ENCODE measurements at regions not wholly inside any gene's neighbourhood (a gene's known extent, or its start where the extent isn't known, plus 50 kb on each side); places are given as distances from the start of the nearest gene placed in this dataset.

GRCh38 chr10:94085288-94085687, 91.6 kb downstream of the PLCE1 start:
- no peak for TF ChIP-seq CTCF (IDR thresholded peaks at IDR 0.05; ENCODE audit: unreplicated experiment)

GRCh38 chr10:94085766-94086437, 92.2 kb downstream of the PLCE1 start:
- H3K36me3 Mint-ChIP-seq (ENCODE audit: insufficient read depth): peaks cover 3% of the 10 kb centered on the region
- DNase-seq (ENCODE audit: low spot score, unreplicated experiment): no peak
- H3K27me3 Mint-ChIP-seq: no peaks in the 10 kb centered on the region
- H3K27ac Mint-ChIP-seq: no peak overlapping the region
- H3K4me3 Mint-ChIP-seq (ENCODE audit: low read depth): no peak overlapping the region
- H3K9me3 Mint-ChIP-seq (ENCODE audit: low read depth): peaks cover 12% of the 10 kb centered on the region
- no peak for TF ChIP-seq CTCF (IDR thresholded peaks at IDR 0.05; ENCODE audit: unreplicated experiment)
- peaks cover 12% of the 10 kb centered on the region for H3K4me1 Mint-ChIP-seq (ENCODE audit: low read depth)

More at GRCh38 chr10:94085288-94085687, 91.6 kb downstream of the PLCE1 start:
- H3K36me3 Mint-ChIP-seq (ENCODE audit: insufficient read depth): peaks cover 3% of the 10 kb centered on the region
- no peak for DNase-seq (ENCODE audit: low spot score, unreplicated experiment)
- no peak overlapping the region for H3K4me3 Mint-ChIP-seq (ENCODE audit: low read depth)
- H3K9me3 Mint-ChIP-seq (ENCODE audit: low read depth): peaks cover 14% of the 10 kb centered on the region
- no peak overlapping the region for H3K27ac Mint-ChIP-seq
- H3K4me1 Mint-ChIP-seq (ENCODE audit: low read depth): peaks cover 12% of the 10 kb centered on the region
- no peaks in the 10 kb centered on the region for H3K27me3 Mint-ChIP-seq

GRCh38 chr10:94088926-94089381, 95.2 kb downstream of the PLCE1 start:
- Mint-ChIP-seq H3K27me3 (no peaks in the 10 kb centered on the region), H3K4me1 (ENCODE audit: low read depth) (peaks cover 12% of the 10 kb centered on the region), H3K36me3 (ENCODE audit: insufficient read depth) (no peaks in the 10 kb centered on the region), H3K4me3 (ENCODE audit: low read depth) (no peak overlapping the region), H3K9me3 (ENCODE audit: low read depth) (no peaks in the 10 kb centered on the region), H3K27ac (no peak overlapping the region)
- no peak for TF ChIP-seq CTCF (IDR thresholded peaks at IDR 0.05; ENCODE audit: unreplicated experiment)
- no peak for DNase-seq (ENCODE audit: low spot score, unreplicated experiment)

GRCh38 chr10:94091649-94092048, 97.9 kb downstream of the PLCE1 start:
- Mint-ChIP-seq H3K27ac (no peak overlapping the region), H3K27me3 (peaks cover 3% of the 10 kb centered on the region), H3K4me1 (ENCODE audit: low read depth) (peaks cover 8% of the 10 kb centered on the region), H3K9me3 (ENCODE audit: low read depth) (no peaks in the 10 kb centered on the region), H3K4me3 (ENCODE audit: low read depth) (no peak overlapping the region), H3K36me3 (ENCODE audit: insufficient read depth) (no peaks in the 10 kb centered on the region)
- no peak for DNase-seq (ENCODE audit: low spot score, unreplicated experiment)
- no peak for TF ChIP-seq CTCF (IDR thresholded peaks at IDR 0.05; ENCODE audit: unreplicated experiment)

- no peak for TF ChIP-seq CTCF (IDR thresholded peaks at IDR 0.05; ENCODE audit: unreplicated experiment)
- Mint-ChIP-seq H3K4me3 (ENCODE audit: low read depth) (no peak overlapping the region), H3K27ac (no peak overlapping the region), H3K9me3 (ENCODE audit: low read depth) (no peaks in the 10 kb centered on the region), H3K4me1 (ENCODE audit: low read depth) (peaks cover 8% of the 10 kb centered on the region), H3K36me3 (ENCODE audit: insufficient read depth) (no peaks in the 10 kb centered on the region), H3K27me3 (peaks cover 3% of the 10 kb centered on the region)
- DNase-seq (ENCODE audit: low spot score, unreplicated experiment): no peak
Observed at GRCh38 chr10:94092848-94093247, 99.1 kb downstream of the PLCE1 start.
